Adrenal gland (tissue), 9 donors: ENCODE measurements at regions not wholly inside any gene's neighbourhood (a gene's known extent, or its start where the extent isn't known, plus 50 kb on each side); places are given as distances from the start of the nearest gene placed in this dataset.

Experiments used
- DNase-seq, 7 donors: peaks; one replicate each; pipeline ENCODE4 v3.0.0-alpha.2; 2019 to 2020
- H3K27ac ChIP-seq, 5 donors: fragments of 200-600 bp; sonication (generic) in 4 of 5; 1 replicate in 3 of 5; 2 replicates in 2 of 5; pipeline versions ENCODE4 v1.5.1 to v1.8.0; 2016 to 2020; ENCODE audit warnings: mild to moderate bottlenecking in 1 of 5
- H3K27me3 ChIP-seq: fragments of 200-600 bp; 2 replicates; pipeline ENCODE4 v1.8.0; 2021
- H3K36me3 ChIP-seq, 2 donors: fragments of 200-600 bp; replicated peaks in 1 of 2; 1 replicate in 1 of 2; 2 replicates in 1 of 2; pipeline versions ENCODE4 v1.5.1 to v1.8.0; 2018 to 2022
- H3K4me1 ChIP-seq, 2 donors: fragments of 200-600 bp; replicated peaks in 1 of 2; 1 replicate in 1 of 2; 2 replicates in 1 of 2; pipeline versions ENCODE4 v1.5.1 to v1.8.0; 2018 to 2021
- H3K4me3 ChIP-seq, 4 donors: fragments of 200-600 bp; sonication (generic) in 3 of 4; one replicate each; pipeline ENCODE4 v1.5.1; 2016 to 2018
- H3K9me3 ChIP-seq, 3 donors: fragments of 200-600 bp; sonication (generic) in 1 of 3; replicated peaks in 1 of 3; 1 replicate in 2 of 3; 2 replicates in 1 of 3; pipeline versions ENCODE4 v1.5.1 to v1.8.0; 2016 to 2021
- CTCF ChIP-seq, 6 experiments: fragments of 450-650 bp in 4 of 6; fragments of 200-600 bp in 2 of 6; sonication (generic) in 1 of 6; IDR thresholded peaks; 1 replicate in 5 of 6; 2 replicates in 1 of 6; pipeline versions ENCODE4 v1.5.1 to v1.8.0; 2016 to 2021; ENCODE audit warnings: antibody characterized with exemption in 6 of 6, mild to moderate bottlenecking in 2 of 6, moderate library complexity in 1 of 6
- POLR2A ChIP-seq, 2 donors: fragments of 450-650 bp; IDR thresholded peaks; one replicate each; pipeline ENCODE4 v1.6.1; 2017; ENCODE audit warnings: antibody characterized with exemption in 2 of 2, mild to moderate bottlenecking in 2 of 2, moderate library complexity in 1 of 2
- WGBS, 4 donors: extraction: QIAGEN DNeasy Blood & Tissue Kit in 2 of 4; methylation state at CpG; one replicate each; pipeline versions ENCODE4 v1.1.5 to v1.1.7; 2013 to 2017; 5-methylcytosine and 5-hydroxymethylcytosine counted together
- intact Hi-C, 2 donors: fragments of 100-400 bp; cut with DNase I; formaldehyde crosslinking; loops; one replicate each; pipeline versions ENCODE4 v1.14.1 to v1.15.0; 2022 to 2023
- donor health status: healthy with polysubstance abuse.
- donor health status: Bipolar disorder and iron deficiency.
- donor health status: DM: yes; HTN: yes; CAD: no.
- donor health status: DM: no; HTN: no; CAD: no.
- donor health status: DM: no; HTN: no; CAD: no.

DNA sequence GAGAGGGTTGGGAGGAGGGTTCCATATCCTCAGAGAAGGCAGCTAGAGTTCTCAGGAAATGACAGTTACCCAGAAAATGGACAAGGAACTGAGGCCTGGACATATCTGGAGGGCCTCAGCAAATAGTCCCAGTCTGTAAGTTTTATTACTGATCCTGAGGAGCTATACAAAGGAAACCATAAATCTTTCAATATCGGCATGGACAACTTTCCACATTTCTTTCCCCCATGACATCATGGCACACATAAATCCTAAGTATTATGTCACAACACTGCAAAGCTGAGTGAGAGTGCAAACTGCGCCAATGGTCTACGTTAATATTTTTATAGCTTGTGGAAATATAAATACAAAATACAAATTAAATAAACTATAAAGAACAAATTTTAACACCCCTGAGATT, 1356.2 kb upstream of the C9orf72 start:
- 49 to 71% (median 69%) methylated on average over 3 of the region's 3 CpGs for WGBS, 4 donors
- H3K4me1 ChIP-seq, result no peaks in the 10 kb centered on the region
- H3K9me3 ChIP-seq, result no peaks in the 10 kb centered on the region
- no peaks in the 10 kb centered on the region for H3K36me3 ChIP-seq
- H3K27ac ChIP-seq, result no peak overlapping the region
- H3K27me3 ChIP-seq, result no peaks in the 10 kb centered on the region
- intact Hi-C loops, result no loop called here
- no peak for DNase-seq
- TF ChIP-seq POLR2A (IDR thresholded peaks at IDR 0.05) (no peak), CTCF (IDR thresholded peaks at IDR 0.05) (no peak)
- H3K4me3 ChIP-seq, result no peak overlapping the region

DNA sequence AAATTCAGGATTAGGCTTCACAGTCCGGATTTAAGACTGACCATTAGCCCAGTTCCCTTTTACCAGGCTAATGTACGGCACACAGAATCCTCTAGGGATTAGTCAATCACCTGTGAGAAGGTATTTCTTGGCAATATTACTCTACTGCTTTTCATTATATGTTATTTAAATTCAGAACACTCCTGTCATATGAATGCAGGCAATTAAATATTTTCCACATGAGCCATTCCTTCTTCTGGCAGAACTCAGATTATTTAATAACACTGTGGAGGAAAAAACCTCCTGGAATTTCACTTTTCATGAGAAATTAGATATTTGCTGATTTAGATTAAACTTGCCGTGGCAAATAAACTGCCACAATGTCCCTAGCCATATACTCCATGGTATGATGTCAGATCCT, 1357.5 kb upstream of the C9orf72 start:
- WGBS, 4 donors, result 66 to 83% (median 78%) methylated on average over 3 of the region's 3 CpGs
- no peak overlapping the region for H3K27ac ChIP-seq
- no peak for DNase-seq
- H3K4me3 ChIP-seq, result no peak overlapping the region
- no peaks in the 10 kb centered on the region for H3K36me3 ChIP-seq
- TF ChIP-seq CTCF (IDR thresholded peaks at IDR 0.05) (no peak), POLR2A (IDR thresholded peaks at IDR 0.05) (no peak)
- no peaks in the 10 kb centered on the region for H3K27me3 ChIP-seq
- no peaks in the 10 kb centered on the region for H3K4me1 ChIP-seq
- intact Hi-C loops, result no loop called here
- H3K9me3 ChIP-seq, result no peaks in the 10 kb centered on the region

- Histone ChIP-seq H3K9me3 (no peaks in the 10 kb centered on the region), H3K27ac (no peak overlapping the region), H3K4me3 (no peak overlapping the region), H3K4me1 (no peaks in the 10 kb centered on the region), H3K27me3 (no peaks in the 10 kb centered on the region), H3K36me3 (no peaks in the 10 kb centered on the region)
- no peak for DNase-seq
- TF ChIP-seq CTCF (IDR thresholded peaks at IDR 0.05) (no peak), POLR2A (IDR thresholded peaks at IDR 0.05) (no peak)
- intact Hi-C loops, result no loop called here
These were observed 1360.8 kb upstream of the C9orf72 start for GRCh38 chr9:28934111-28934510.

DNA sequence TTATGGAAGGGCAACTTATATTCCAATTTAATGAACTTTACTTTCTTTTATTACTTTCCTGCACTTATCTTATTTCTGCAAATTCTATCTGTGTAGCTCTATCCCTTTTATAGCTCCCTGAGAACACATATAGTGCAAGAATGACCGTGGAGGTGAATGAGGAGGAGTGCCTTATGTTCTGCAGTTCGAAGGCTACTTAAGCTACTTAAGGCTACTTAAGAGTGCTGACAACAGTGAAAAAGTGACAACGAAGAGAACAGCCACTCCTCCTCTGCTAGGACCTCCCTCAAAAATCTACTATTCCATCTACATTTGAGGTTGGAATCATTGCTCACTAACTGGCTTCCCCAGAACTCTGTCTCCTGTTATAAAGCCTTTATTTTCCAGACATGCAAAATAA, 1365.7 kb upstream of the C9orf72 start:
- H3K4me3 ChIP-seq, result no peak overlapping the region
- intact Hi-C loops, result no loop called here
- H3K4me1 ChIP-seq, result no peaks in the 10 kb centered on the region
- DNase-seq, result no peak
- WGBS, 4 donors, result 26 to 40% (median 32%) methylated on average over 3 of the region's 3 CpGs
- no peaks in the 10 kb centered on the region for H3K27me3 ChIP-seq
- no peak overlapping the region for H3K27ac ChIP-seq
- TF ChIP-seq CTCF (IDR thresholded peaks at IDR 0.05), result no peak
- no peak for TF ChIP-seq POLR2A (IDR thresholded peaks at IDR 0.05)
- no peaks in the 10 kb centered on the region for H3K36me3 ChIP-seq
- H3K9me3 ChIP-seq, result no peaks in the 10 kb centered on the region
